IMR-90 (cell line): ENCODE measurements at regions not wholly inside any gene's neighbourhood (a gene's known extent, or its start where the extent isn't known, plus 50 kb on each side); places are given as distances from the start of the nearest gene placed in this dataset.

Source experiments
- ATAC-seq: fragments of 200-7000 bp; cut with Tn5 transposase; 2 replicates; pipeline ENCODE4 v1.9.1; 2020; ENCODE audit warnings: low read depth, mild to moderate bottlenecking, moderate library complexity
- BruUV-seq: library from RNA; stranded (reverse); fragments of 400-500 nt; replicated peaks from 2 replicates; lab custom pipeline; 2021; lab: Mats Ljungman, UMichigan
- CTCF ChIA-PET: fragments of 300-600 bp; formaldehyde crosslinking; extraction: SDS; loops from one replicate; lab custom pipeline; 2021; ENCODE audit warnings: antibody characterized with exemption; lab: Yijun Ruan, JAX
- POLR2A ChIA-PET: fragments of 300-600 bp; sonication (Branson Sonifier 250); formaldehyde crosslinking; loops from one replicate; lab custom pipeline; 2022; ENCODE audit warnings: antibody characterized with exemption; ENCODE audit not compliant: unreplicated experiment; lab: Charles Lee
- DNase-seq: peaks from one replicate; pipeline ENCODE4 v3.0.0; 2013
- H2AFZ ChIP-seq: replicated peaks from 2 replicates; pipeline ENCODE3; 2013; ENCODE audit warnings: low read length, mild to moderate bottlenecking; ENCODE audit not compliant: poor library complexity
- H2AK5ac ChIP-seq: 2 replicates; pipeline ENCODE4 v1.6.1; 2013; ENCODE audit warnings: low read depth, low read length, inconsistent platforms
- H2AK9ac ChIP-seq: replicated peaks from 2 replicates; pipeline ENCODE3; 2013; ENCODE audit warnings: mild to moderate bottlenecking, low read depth, low read length, moderate library complexity; ENCODE audit not compliant: poor library complexity
- H2BK120ac ChIP-seq: 2 replicates; pipeline ENCODE4 v1.6.1; 2013; ENCODE audit warnings: low read depth, low read length, inconsistent platforms
- H2BK15ac ChIP-seq: 3 replicates; pipeline ENCODE4 v1.6.1; 2013; ENCODE audit warnings: low read depth, low read length, inconsistent platforms
- H2BK20ac ChIP-seq: 2 replicates; pipeline ENCODE4 v1.6.1; 2013; ENCODE audit warnings: low read depth, mild to moderate bottlenecking, inconsistent platforms, low read length, moderate library complexity
- H2BK5ac ChIP-seq: 2 replicates; pipeline ENCODE4 v1.6.1; 2013; ENCODE audit warnings: mild to moderate bottlenecking, low read depth, low read length, inconsistent platforms; ENCODE audit not compliant: poor library complexity, severe bottlenecking
- H3K14ac ChIP-seq: replicated peaks from 2 replicates; pipeline ENCODE4 v1.6.1; 2013; ENCODE audit warnings: low read depth, low read length, inconsistent platforms
- H3K18ac ChIP-seq: 2 replicates; pipeline ENCODE4 v1.6.1; 2013; ENCODE audit warnings: low read depth, low read length, control low read depth
- H3K23ac ChIP-seq: 2 replicates; pipeline ENCODE4 v1.6.1; 2013; ENCODE audit warnings: low read depth, low read length, inconsistent platforms
- H3K27ac ChIP-seq: 2 replicates; pipeline ENCODE4 v1.5.1; 2013; ENCODE audit warnings: mild to moderate bottlenecking, control low read depth, low read length; ENCODE audit not compliant: insufficient read depth
- H3K27me3 ChIP-seq: 2 replicates; pipeline ENCODE4 v1.6.1; 2013; ENCODE audit warnings: low read length; ENCODE audit not compliant: control insufficient read depth, insufficient read depth
- H3K36me3 ChIP-seq: 2 replicates; pipeline ENCODE4 v1.6.1; 2013; ENCODE audit warnings: low read length, mixed read lengths; ENCODE audit not compliant: control insufficient read depth, insufficient read depth
- H3K4ac ChIP-seq: 2 replicates; pipeline ENCODE4 v1.6.1; 2013; ENCODE audit warnings: low read depth, low read length, inconsistent platforms
- H3K4me1 ChIP-seq: 2 replicates; pipeline ENCODE4 v1.6.1; 2013; ENCODE audit warnings: low read length, mixed read lengths; ENCODE audit not compliant: control insufficient read depth, insufficient read depth
- H3K4me2 ChIP-seq: 2 replicates; pipeline ENCODE4 v1.6.1; 2013; ENCODE audit warnings: low read depth, mild to moderate bottlenecking, control low read depth, low read length, moderate library complexity
- H3K4me3 ChIP-seq: 2 replicates; pipeline ENCODE4 v1.5.1; 2013; ENCODE audit warnings: low read depth, mild to moderate bottlenecking, control low read depth, low read length, moderate library complexity; ENCODE audit not compliant: insufficient read depth
- H3K56ac ChIP-seq: 2 replicates; pipeline ENCODE4 v1.6.1; 2013; ENCODE audit warnings: low read length, inconsistent platforms; ENCODE audit not compliant: insufficient read depth; ENCODE audit errors: extremely low read depth
- H3K79me1 ChIP-seq, 2 experiments: 2 replicates each; pipeline ENCODE4 v1.6.1; 2013; ENCODE audit warnings: low read length in 2 of 2, inconsistent platforms in 1 of 2, low read depth in 1 of 2
- H3K9ac ChIP-seq: 2 replicates; pipeline ENCODE4 v1.6.1; 2013; ENCODE audit warnings: low read depth, low read length, control low read depth
- H3K9me1 ChIP-seq: 2 replicates; pipeline ENCODE4 v1.6.1; 2013; ENCODE audit warnings: low read length, inconsistent platforms; ENCODE audit not compliant: insufficient read depth
- H3K9me3 ChIP-seq: 2 replicates; pipeline ENCODE4 v1.6.1; 2013; ENCODE audit warnings: low read length; ENCODE audit not compliant: control insufficient read depth, insufficient read depth
- H4K20me1 ChIP-seq: 2 replicates; pipeline ENCODE4 v1.6.1; 2013; ENCODE audit warnings: low read length, inconsistent platforms; ENCODE audit not compliant: insufficient read depth
- H4K5ac ChIP-seq: 2 replicates; pipeline ENCODE4 v1.6.1; 2013; ENCODE audit warnings: mild to moderate bottlenecking, low read depth, low read length, control low read depth
- H4K8ac ChIP-seq, 2 experiments: 2 replicates each; pipeline ENCODE4 v1.6.1; 2013; ENCODE audit warnings: low read depth in 2 of 2, low read length in 2 of 2, control low read depth in 1 of 2, inconsistent platforms in 1 of 2
- H4K91ac ChIP-seq: 2 replicates; pipeline ENCODE4 v1.6.1; 2013; ENCODE audit warnings: low read depth, low read length, inconsistent platforms; ENCODE audit not compliant: insufficient read depth
- BHLHE40 ChIP-seq: fragments of 150-350 bp; IDR thresholded peaks from 2 replicates; pipeline ENCODE4 v1.6.1; 2016; ENCODE audit warnings: mild to moderate bottlenecking, low read depth, low read length
- CHD1 ChIP-seq: IDR thresholded peaks from 2 replicates; pipeline ENCODE4 v1.6.1; 2012; ENCODE audit warnings: low read depth, low read length, improper control_type of control experiment
- FOS ChIP-seq: fragments of 150-350 bp; IDR thresholded peaks from 2 replicates; pipeline ENCODE4 v1.6.1; 2016; ENCODE audit warnings: low read depth, low read length
- MAFK ChIP-seq: IDR thresholded peaks from 2 replicates; pipeline ENCODE4 v1.6.1; 2012; ENCODE audit warnings: low read depth, low read length, improper control_type of control experiment
- MAZ ChIP-seq: IDR thresholded peaks from 2 replicates; pipeline ENCODE4 v1.6.1; 2012; ENCODE audit warnings: low read depth, mild to moderate bottlenecking, low read length, improper control_type of control experiment, moderate library complexity, borderline replicate concordance
- MXI1 ChIP-seq: IDR thresholded peaks from 2 replicates; pipeline ENCODE4 v1.6.1; 2012; ENCODE audit warnings: low read depth, mild to moderate bottlenecking, low read length, moderate library complexity, borderline replicate concordance
- NFE2L2 ChIP-seq: fragments of 150-350 bp; IDR thresholded peaks from 2 replicates; pipeline ENCODE4 v1.6.1; 2016; ENCODE audit warnings: low read depth, mild to moderate bottlenecking, low read length
- POLR2A ChIP-seq: IDR thresholded peaks from 2 replicates; pipeline ENCODE4 v1.6.1; 2012; ENCODE audit warnings: mild to moderate bottlenecking, low read depth, low read length
- RAD21 ChIP-seq: IDR thresholded peaks from 2 replicates; pipeline ENCODE4 v1.6.1; 2012; ENCODE audit warnings: low read length, improper control_type of control experiment
- RCOR1 ChIP-seq: IDR thresholded peaks from 2 replicates; pipeline ENCODE4 v1.6.1; 2012; ENCODE audit warnings: mild to moderate bottlenecking, low read length, improper control_type of control experiment; ENCODE audit not compliant: insufficient replicate concordance
- RFX5 ChIP-seq: IDR thresholded peaks from 2 replicates; pipeline ENCODE4 v1.8.0; 2012; ENCODE audit warnings: low read depth, mild to moderate bottlenecking, low read length, moderate library complexity
- SMC3 ChIP-seq: fragments of 150-350 bp; IDR thresholded peaks from 2 replicates; pipeline ENCODE4 v1.6.1; 2016; ENCODE audit warnings: low read depth, mild to moderate bottlenecking, antibody characterized with exemption, low read length, moderate library complexity
- WGBS, 2 experiments: methylation state at CpG; one replicate each; pipeline versions ENCODE4 v1.1.5 to v1.1.7; 2013; ENCODE audit warnings: missing lambda C conversion rate in 2 of 2; ENCODE audit not compliant: insufficient read length in 1 of 2; ENCODE audit errors: extremely low coverage in 2 of 2; 5-methylcytosine and 5-hydroxymethylcytosine counted together
- dilution Hi-C: fragments of 300-500 bp; cut with HindIII; formaldehyde crosslinking; loops from one replicate; pipeline ENCODE4 v1.14.3; 2018; ENCODE audit warnings: low sequenced_read_pairs; ENCODE audit not compliant: unreplicated experiment
- in situ Hi-C: fragments of 300-500 bp; cut with MboI; formaldehyde crosslinking; loops from 3 replicates; pipeline ENCODE4 v1.14.3; 2019; ENCODE audit warnings: low sequenced_read_pairs, inconsistent platforms, mixed read lengths
- intact Hi-C: fragments of 100-400 bp; cut with micrococcal nuclease; formaldehyde crosslinking; loops from 2 replicates; pipeline ENCODE4 v1.10.0; 2022
- TF ChIP-seq, protein P1 (sequence below): fragments of 150-350 bp; IDR thresholded peaks from 2 replicates; pipeline ENCODE4 v1.6.1; 2017; ENCODE audit warnings: mild to moderate bottlenecking, antibody characterized with exemption, low read length, low read depth

DNA sequence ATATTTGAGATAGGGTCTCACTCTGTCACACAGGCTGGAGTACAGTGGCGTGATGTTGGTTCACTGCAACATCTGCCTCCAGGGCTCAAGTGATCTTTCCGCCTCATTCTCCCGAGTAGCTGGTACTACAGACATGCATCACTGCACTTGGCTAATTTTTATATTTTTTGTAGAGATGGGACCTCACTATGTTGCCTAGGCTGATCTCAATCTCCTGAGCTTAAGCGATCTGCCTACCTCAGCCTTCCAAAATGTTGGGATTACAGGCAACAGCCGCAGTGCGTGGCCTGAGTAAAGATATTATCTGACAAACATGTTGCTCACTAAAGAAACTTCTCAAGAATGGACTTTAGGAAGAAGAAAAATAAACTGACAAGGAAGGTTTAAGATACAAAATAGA is 125.4 kb upstream of the ABCC4 start:
- Histone ChIP-seq H4K91ac (no peak overlapping the region), H4K8ac (no peak overlapping the region), H4K20me1 (no peaks in the 10 kb centered on the region), H2AFZ (no peak overlapping the region), H4K5ac (no peak overlapping the region), H3K9me1 (no peaks in the 10 kb centered on the region), H3K14ac (no peak overlapping the region), H3K27ac (no peak overlapping the region), H2BK120ac (no peak overlapping the region), H3K9me3 (no peaks in the 10 kb centered on the region), H3K4ac (no peak overlapping the region), H2BK15ac (no peak overlapping the region), H3K4me1 (no peaks in the 10 kb centered on the region), H2BK5ac (no peak overlapping the region), H3K9ac (no peak overlapping the region), H3K23ac (no peak overlapping the region), H3K56ac (no peak overlapping the region), H2BK20ac (no peak overlapping the region), H3K18ac (no peak overlapping the region), H3K27me3 (peaks cover 2% of the 10 kb centered on the region; the same call in 1 of the 2 replicates), H2AK5ac (no peak overlapping the region), H3K36me3 (no peaks in the 10 kb centered on the region), H3K79me1 (no peaks in the 10 kb centered on the region), H2AK9ac (no peak overlapping the region), H3K4me3 (no peak overlapping the region), H3K4me2 (no peak overlapping the region)
- WGBS, 2 experiments, result no CpG with 5 or more reads among the region's 6 CpGs
- TF ChIP-seq FOS (no peak), RAD21 (no peak), CHD1 (no peak), MAFK (no peak), NFE2L2 (no peak), POLR2A (no peak), BHLHE40 (no peak), MAZ (no peak), SMC3 (no peak), MXI1 (no peak), RFX5 (no peak), RCOR1 (no peak)
- TF ChIP-seq, protein P1, sequence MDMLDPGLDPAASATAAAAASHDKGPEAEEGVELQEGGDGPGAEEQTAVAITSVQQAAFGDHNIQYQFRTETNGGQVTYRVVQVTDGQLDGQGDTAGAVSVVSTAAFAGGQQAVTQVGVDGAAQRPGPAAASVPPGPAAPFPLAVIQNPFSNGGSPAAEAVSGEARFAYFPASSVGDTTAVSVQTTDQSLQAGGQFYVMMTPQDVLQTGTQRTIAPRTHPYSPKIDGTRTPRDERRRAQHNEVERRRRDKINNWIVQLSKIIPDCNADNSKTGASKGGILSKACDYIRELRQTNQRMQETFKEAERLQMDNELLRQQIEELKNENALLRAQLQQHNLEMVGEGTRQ, result no peak
- no TSS peak for BruUV-seq
- POLR2A ChIA-PET, result no interaction called here
- no peak for DNase-seq
- no peak for ATAC-seq
- intact Hi-C loops (no loop called here), in situ Hi-C loops (no loop called here), dilution Hi-C loops (no loop called here)
- CTCF ChIA-PET, result interaction anchor here (0.7 kb wide), 1 partner anchor 15 kb away, joined by 3 read pairs; no protein-coding TSS in a partner anchor
